GM19372 (cell line): ENCODE measurements at regions not wholly inside any gene's neighbourhood (a gene's known extent, or its start where the extent isn't known, plus 50 kb on each side); places are given as distances from the start of the nearest gene placed in this dataset.

Source experiments
- ATAC-seq: cut with Tn5 transposase; IDR thresholded peaks from one replicate; pipeline ENCODE4 v1.9.1; 2021; ENCODE audit warnings: mild to moderate bottlenecking, low read depth, moderate library complexity; ENCODE audit not compliant: unreplicated experiment

GRCh38 chr3:187924651-187925050 lies 179.4 kb upstream of the BCL6 start:
- no peak for ATAC-seq

DNA sequence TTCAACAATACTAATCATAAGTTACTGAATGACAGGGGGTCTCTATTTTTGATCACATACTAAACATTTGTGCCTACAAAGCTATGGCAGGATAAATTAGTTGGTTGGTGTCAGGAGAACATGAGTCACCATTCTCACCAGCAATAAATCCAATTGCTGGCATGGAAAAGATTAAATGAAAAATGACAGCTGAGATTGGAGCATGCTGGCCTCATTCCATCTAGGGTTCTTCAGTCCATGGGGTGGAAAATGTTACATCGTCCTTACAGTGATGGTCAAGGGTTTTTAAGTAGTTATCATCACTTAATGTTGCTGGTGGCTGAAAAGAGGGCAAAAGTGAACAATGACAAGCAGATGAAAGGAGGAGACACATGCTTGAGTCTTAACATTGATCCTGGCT lies 180.1 kb upstream of the BCL6 start:
- ATAC-seq = no peak

- no peak for ATAC-seq
Measured at GRCh38 chr3:187926620-187927019, 181.4 kb upstream of the BCL6 start.

DNA sequence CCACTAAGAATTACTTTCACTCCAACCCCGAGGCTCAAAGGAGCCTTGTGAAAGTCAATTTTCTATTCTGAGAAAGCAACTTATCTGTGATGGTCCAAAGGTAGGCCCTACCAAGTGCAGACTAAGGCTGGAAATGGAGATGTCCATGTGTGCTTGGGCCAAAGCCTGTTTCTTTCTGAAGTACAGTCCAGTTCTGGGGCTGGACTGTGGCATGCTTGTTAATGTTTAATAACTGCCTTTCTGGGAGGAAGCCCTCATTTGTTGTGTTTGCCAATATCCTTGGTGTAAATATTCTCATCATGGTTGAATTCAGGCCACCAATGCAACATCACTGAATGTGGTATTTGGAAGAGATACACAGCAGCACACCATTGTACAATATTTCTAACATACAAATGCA lies 182.3 kb upstream of the BCL6 start:
- no peak for ATAC-seq

- no peak for ATAC-seq
Measured at GRCh38 chr3:187929112-187929816, 184.0 kb upstream of the BCL6 start.

- no peak for ATAC-seq
Measured at GRCh38 chr3:187930021-187930420, 184.8 kb upstream of the BCL6 start.

DNA sequence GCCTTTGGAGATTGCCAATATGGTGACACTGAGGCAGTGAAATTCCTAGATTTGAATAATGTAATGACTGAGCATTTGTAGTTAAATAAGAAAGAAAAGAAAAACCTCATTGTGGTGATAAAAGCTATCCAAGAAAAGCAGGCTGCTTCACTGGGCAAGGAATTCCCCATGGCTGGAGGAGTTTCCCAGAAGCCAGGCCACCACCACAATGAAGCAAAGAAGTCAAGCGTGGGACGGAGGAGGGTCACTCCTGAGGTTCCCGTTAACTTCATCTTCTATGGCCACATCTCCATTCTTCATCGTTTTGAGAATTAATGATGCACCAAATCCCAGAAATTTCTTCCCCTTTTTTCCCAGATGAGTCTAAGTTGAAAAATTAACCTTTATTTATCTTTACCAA lies 185.8 kb upstream of the BCL6 start:
- no peak for ATAC-seq

GRCh38 chr3:187931770-187932278 lies 186.6 kb upstream of the BCL6 start:
- no peak for ATAC-seq

DNA sequence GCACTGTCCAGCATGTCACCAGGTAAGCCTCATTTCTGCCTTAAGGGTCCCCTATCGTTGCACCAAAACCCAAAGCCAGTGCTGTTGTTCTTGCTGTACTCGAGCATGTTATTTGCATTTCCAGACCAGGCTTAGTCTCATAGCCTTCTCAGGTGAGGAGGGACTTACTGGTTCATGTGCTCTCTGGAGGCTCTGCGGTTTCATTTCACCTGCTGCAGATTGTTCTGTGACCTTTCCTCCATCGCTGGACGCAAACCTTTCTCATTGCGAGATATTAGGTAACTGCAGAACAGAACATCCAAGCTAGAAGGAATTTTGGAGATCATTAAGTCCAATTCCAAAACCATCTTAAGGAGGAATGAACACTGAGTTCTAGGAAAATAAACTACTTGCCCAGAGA lies 187.3 kb upstream of the BCL6 start:
- ATAC-seq = no peak

- ATAC-seq = peak; percentile 98
Measured at GRCh38 chr3:187935623-187936156, 190.4 kb upstream of the BCL6 start.

DNA sequence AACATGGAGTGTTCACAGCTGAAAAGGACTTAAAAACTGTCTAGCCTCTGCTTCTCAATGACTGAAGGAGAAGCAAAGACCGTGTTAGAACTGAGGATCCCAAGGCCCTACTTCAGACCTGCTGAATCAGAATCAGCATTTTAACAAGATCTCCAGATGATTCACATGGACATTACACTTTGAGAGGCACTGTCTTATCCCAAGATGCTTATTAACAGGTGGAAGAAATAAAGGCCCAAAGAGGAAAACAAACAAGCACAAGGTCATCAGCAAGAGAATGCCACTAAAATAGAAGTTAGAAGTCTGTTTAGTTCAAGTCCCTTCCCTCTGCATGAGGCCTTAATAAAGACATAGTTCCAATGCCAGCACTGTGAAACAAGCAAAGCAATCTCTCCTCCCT lies 191.4 kb upstream of the BCL6 start:
- ATAC-seq = no peak

DNA sequence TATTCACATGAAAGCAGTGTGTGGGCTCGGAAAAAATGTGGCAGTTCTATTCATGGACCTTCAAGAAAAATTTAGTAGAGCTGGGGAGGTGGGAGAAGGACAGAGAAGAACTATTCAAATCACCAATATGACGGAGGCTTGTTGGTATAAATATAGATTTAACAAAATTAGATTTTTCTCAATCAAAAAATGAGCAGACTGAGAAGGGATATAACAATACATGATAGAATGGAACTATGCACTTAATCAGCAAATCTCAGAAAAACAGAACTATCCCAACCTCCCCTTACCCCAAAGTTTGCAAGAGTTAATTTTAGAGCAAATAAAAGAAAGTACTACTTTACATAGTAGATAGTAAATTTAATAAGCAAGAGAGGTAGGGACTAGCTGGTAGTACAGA lies 194.6 kb upstream of the BCL6 start:
- ATAC-seq = no peak

DNA sequence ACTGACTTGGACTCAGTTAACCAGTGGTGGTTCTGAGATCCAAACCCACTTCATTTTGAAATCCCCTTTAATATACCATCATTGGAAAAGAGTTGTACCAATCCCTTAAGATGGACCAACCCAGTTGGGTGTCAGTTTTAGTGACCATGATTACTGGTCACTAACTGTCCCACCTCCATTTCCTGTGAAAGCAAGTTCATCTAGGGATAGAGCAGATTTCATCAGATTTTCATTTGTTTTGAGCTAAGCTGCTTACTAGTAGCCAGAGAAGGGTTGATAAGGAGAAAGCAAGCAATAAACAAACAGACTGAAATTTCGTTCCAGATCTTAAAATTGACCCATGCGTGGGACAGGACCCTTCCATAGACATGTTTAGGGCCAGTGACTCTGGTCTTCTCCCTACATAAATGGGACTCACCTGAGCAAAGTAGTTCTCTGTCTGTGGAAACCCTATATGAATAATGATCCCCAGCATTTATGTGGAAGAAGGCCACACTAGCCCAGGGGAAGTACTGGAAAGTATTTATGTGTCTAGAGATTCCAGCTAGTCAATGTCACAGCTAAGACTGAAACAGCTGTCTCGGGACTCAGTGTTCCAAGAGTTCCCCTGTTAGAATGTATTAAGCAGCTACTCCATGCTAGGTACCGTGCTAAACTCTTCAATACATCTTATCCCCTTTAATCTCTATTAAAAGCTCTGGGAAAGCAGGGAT lies 196.0 kb upstream of the BCL6 start:
- no peak for ATAC-seq

- ATAC-seq = no peak
Measured at GRCh38 chr3:187941848-187942194, 196.6 kb upstream of the BCL6 start.

DNA sequence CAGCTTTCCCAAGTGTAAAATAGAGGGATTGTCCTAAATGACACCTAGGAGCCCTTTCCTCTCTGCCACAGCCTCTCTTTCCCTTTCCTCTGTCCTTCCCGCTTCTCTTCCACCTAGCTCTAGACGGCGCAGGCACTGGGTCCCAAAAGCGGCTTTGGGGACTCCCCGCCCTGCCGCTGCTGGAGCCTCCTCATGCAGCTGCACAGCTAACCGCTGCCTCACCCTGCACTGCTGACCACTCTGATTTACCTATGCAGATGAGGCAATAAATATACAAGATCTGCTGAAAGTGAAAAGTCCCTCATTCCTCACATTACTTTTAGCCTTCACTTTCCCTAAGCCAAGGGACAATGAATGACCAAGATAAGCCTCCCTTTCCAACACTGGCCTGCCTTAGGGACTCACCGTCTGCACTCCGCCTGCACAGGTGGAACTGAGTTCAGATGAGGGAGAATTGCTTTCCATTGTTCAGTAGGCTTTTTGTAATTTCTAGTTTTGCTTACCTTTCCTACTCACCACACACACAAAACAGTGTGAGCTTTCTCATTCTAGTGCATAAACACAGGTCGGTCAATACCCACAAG lies 197.5 kb upstream of the BCL6 start:
- ATAC-seq = no peak

DNA sequence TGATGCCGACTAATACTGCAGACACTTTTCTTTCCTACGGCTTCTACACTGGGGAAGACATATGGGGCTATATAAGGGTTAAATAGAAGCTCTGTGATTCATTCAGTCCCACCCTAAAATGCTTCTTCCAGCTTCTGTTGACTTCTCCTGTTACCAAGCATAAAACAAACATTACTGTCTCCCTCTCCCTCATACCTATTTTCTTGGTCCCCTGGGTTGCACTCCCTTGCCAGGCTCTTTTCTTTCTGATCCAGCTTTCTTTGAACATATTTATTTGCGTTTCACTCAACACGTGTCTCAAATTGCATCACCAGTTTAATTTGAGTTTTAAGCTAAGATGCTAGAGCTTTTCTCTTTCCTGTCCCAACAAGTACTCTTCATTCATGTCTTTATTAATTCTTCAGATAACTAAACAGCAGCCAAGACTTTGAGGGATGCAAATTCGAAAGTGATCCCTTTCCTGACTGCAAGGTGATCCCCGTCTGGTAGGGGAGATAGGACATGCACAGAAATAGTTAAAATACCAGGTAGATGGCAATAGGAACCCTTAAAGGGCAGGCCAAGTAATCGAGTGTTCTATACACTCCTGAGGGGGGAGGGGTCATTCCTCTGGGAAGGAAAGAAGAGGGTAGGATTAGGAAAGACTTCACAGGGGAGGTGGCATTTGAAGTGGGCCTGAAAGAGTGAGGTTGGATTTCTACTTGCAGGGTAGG lies 198.6 kb upstream of the BCL6 start:
- ATAC-seq = no peak

GRCh38 chr3:187944390-187945179 lies 199.3 kb upstream of the BCL6 start:
- no peak for ATAC-seq

DNA sequence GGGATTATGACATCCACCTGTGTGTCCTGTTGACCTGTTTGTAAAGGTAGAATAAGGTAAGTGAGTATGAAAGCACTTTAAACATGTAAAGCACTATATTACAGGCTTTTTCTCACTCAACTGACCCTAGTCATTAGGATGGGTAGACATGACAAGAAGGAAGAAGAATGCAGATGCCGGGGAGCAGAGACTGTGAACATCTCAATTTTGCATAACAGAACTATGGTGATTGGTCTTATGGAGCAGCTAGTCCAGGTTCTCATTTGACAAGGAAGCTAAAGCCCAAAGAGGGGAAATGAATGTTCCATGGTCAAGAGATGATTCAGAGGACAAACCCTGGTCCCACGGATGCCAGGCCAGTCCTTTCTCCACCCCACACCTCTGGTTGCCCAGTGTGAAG lies 200.1 kb upstream of the BCL6 start:
- ATAC-seq = no peak

GRCh38 chr3:187946163-187946691 lies 201.0 kb upstream of the BCL6 start:
- ATAC-seq = no peak

GRCh38 chr3:187946981-187947380 lies 201.7 kb upstream of the BCL6 start:
- ATAC-seq = no peak
